ENCODE measurements at regions not wholly inside any gene's neighbourhood (a gene's known extent, or its start where the extent isn't known, plus 50 kb on each side); places are given as distances from the start of the nearest gene placed in this dataset.

DNA sequence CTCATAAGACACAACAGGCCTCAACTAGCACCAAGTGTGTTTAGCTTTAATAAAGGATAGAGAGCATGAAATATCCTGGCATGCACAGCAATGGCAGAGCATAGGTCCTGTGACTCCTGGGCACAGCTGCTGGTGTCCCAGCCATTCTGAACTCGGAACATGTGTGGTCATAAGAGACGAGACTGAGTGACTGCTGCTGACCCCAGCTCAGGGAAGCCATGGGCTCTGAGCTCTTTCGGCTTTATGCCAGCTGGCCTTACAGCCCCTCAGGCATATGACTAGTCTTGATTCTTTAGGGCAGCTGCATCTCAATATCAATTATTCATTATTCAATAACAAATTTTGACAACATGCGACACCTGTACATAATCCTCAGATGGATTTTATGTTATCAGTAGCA lies 62.4 kb upstream of the TOPAZ1 start:
- DNase-seq (ENCODE audit: low read depth, low spot score) (no peak), ATAC-seq (no peak), FAIRE-seq (no peak)
- Histone ChIP-seq H3K4me3 (no peak overlapping the region), H4K20me1 (ENCODE audit: control insufficient read depth, insufficient read depth) (no peaks in the 10 kb centered on the region), H3K9me3 (replicated peaks; ENCODE audit: control insufficient read depth, insufficient read depth, low read length) (no peaks in the 10 kb centered on the region), H3K4me2 (ENCODE audit: control insufficient read depth, insufficient read depth) (no peak overlapping the region), H3K27me3 (replicated peaks in 1 of 2; ENCODE audit: control insufficient read depth in 2 of 2, insufficient read depth in 2 of 2, low read length in 1 of 2) (no peaks in the 10 kb centered on the region), H3K79me2 (ENCODE audit: control insufficient read depth, insufficient read depth, low read length) (no peaks in the 10 kb centered on the region), H3K9ac (ENCODE audit: control insufficient read depth, insufficient read depth, low read length) (no peak overlapping the region), H3K4me1 (ENCODE audit: control insufficient read depth, insufficient read depth, low read length) (0 out of 2 replicates have a peak, but pooled peaks cover 4% of the 10 kb centered on the region), H3K27ac (ENCODE audit: control insufficient read depth, insufficient read depth) (no peak overlapping the region), H2AFZ (ENCODE audit: control insufficient read depth, low read depth, low read length) (no peak overlapping the region), H3K36me3 (ENCODE audit: control insufficient read depth in 2 of 2, insufficient read depth in 2 of 2, low read length in 1 of 2) (no peaks in the 10 kb centered on the region)
- POLR2A ChIA-PET = no interaction called here
- RAD21 ChIA-PET (ENCODE audit: unreplicated experiment) = interaction anchor here (0.8 kb wide), 1 partner anchor 300 kb away, joined by 3 read pairs; no protein-coding TSS in a partner anchor
- no TSS peak for BruUV-seq (replicated peaks)
- WGBS (ENCODE audit: insufficient coverage, insufficient replicate concordance, low lambda C conversion rate, missing lambda C conversion rate) = 42% methylated on average over 4 of the region's 4 CpGs
- in situ Hi-C loops (cut with MboI) = no loop called here
- intact Hi-C loops (cut with micrococcal nuclease; ENCODE audit: unreplicated experiment) = no loop called here
- CTCF ChIA-PET = interaction anchor here (1.1 to 1.8 kb wide), 2 partner anchors 19 to 65 kb away, joined by 3 to 4 read pairs; no protein-coding TSS in a partner anchor
- SMC1A ChIA-PET (ENCODE audit: uncharacterized antibody, unreplicated experiment) = no interaction called here
- TF ChIP-seq, protein P1, sequence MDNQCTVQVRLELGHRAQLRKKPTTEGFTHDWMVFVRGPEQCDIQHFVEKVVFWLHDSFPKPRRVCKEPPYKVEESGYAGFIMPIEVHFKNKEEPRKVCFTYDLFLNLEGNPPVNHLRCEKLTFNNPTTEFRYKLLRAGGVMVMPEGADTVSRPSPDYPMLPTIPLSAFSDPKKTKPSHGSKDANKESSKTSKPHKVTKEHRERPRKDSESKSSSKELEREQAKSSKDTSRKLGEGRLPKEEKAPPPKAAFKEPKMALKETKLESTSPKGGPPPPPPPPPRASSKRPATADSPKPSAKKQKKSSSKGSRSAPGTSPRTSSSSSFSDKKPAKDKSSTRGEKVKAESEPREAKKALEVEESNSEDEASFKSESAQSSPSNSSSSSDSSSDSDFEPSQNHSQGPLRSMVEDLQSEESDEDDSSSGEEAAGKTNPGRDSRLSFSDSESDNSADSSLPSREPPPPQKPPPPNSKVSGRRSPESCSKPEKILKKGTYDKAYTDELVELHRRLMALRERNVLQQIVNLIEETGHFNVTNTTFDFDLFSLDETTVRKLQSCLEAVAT (IDR thresholded peaks at IDR 0.05) = no peak
- no peak for TF ChIP-seq SMAD1 (IDR thresholded peaks at IDR 0.05; ENCODE audit: low read depth, partially characterized antibody)
- no peak for TF ChIP-seq NR2C1 (IDR thresholded peaks at IDR 0.05)
- TF ChIP-seq FOXK2 (IDR thresholded peaks at IDR 0.05) = no peak
- TF ChIP-seq CREM (IDR thresholded peaks at IDR 0.05; ENCODE audit: low read depth) = no peak
- no peak for TF ChIP-seq SREBF1 (IDR thresholded peaks at IDR 0.05; ENCODE audit: low read length)
- no peak for TF ChIP-seq MTA3 (IDR thresholded peaks at IDR 0.05; ENCODE audit: borderline replicate concordance, low read length)
